ENCODE measurements at regions not wholly inside any gene's neighbourhood (a gene's known extent, or its start where the extent isn't known, plus 50 kb on each side); places are given as distances from the start of the nearest gene placed in this dataset.

DNA sequence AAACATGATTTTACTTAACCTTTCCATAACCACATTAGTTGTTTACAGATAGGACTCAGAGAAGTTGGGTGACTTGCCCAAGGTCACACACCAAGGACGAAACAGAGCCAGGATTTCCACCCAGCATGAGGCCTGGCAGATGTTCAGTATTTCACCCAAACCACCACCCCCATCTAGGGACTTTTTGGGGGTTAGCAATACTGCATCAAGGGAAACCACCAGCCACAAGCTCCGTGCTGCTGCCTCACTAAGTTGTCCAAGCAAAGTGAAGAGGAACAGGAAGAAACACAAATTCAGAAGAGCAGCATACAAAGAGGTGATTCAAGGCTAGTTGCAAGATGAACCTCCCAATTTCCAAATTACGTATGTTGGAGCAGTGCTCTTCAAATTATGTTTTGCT lies 219.6 kb upstream of the RORB start:
- DNase-seq: no peak

GRCh38 chr9:74281674-74282073 lies 215.5 kb upstream of the RORB start:
- DNase-seq: no peak

- DNase-seq: no peak
Measured at GRCh38 chr9:74282526-74283253, 214.4 kb upstream of the RORB start.

- no peak for DNase-seq
Measured at GRCh38 chr9:74284581-74285450, 212.3 kb upstream of the RORB start.

- DNase-seq: no peak
Measured at GRCh38 chr9:74293479-74293878, 203.7 kb upstream of the RORB start.

- no peak for DNase-seq
Measured at GRCh38 chr9:74303945-74304344, 193.2 kb upstream of the RORB start.

DNA sequence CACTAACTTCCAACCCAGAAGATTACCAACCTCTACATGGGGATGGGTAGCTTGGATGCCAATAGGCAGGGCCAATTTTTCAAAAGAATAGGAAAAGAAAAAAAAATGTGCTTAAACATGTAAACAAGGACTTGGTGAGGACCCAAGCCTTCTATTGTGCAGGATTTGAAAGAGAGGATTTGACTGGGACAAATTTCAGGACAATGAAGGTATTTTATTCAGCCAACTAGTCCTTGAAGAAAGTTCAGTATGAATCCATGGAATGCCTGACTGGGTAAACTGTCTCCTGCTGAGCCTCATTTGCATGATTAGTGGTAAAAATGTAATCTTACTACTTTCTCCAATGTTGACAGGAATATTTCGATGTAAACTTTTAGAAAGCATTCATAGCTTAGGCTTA lies 192.5 kb upstream of the RORB start:
- no peak for DNase-seq

GRCh38 chr9:74309654-74310053 lies 187.5 kb upstream of the RORB start:
- DNase-seq: no peak

DNA sequence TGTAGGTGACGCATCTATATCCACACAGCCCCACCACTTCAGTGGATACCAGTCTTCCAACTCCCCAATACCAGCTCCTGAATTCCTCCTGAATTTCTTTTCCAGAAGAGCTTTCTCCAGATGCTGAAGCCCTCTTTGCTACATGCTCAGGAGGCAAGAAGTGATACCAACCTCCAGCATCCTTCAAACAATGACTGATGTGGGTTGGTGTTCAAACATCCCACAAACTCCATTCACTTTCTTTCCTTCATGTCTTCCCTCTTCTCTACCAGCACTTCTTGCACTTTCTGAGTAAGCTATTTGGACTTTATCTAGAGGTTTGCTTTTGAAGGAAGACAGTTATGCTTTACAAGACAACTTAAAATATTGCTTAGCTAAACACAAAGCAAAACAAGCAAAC lies 179.9 kb upstream of the RORB start:
- no peak for DNase-seq

- DNase-seq: no peak
Measured at GRCh38 chr9:74321396-74321795, 175.7 kb upstream of the RORB start.

- DNase-seq: no peak
Measured at GRCh38 chr9:74322661-74323314, 174.3 kb upstream of the RORB start.

GRCh38 chr9:74330487-74331214 lies 166.5 kb upstream of the RORB start:
- no peak for DNase-seq

GRCh38 chr9:74331607-74332006 lies 165.5 kb upstream of the RORB start:
- DNase-seq: no peak

GRCh38 chr9:74333384-74334032 lies 163.6 kb upstream of the RORB start:
- DNase-seq: no peak

DNA sequence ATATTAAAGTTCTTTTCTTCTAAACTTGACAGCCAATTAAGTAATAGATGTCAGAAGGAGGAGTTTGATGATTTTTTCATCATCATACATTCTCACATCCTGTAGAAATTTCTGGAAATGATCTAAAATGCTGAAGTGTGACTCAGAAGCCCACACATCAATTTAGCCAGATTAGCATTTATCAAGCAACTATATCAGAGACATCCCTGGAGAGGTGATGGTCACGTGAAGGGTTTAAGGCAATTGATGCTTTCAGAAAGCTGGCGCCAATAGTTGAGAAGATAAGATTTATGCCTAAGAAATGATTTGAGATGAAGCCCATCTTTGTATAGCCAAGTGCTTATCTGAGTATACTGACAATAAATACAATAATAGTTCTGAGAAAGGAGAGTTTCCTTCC lies 162.9 kb upstream of the RORB start:
- DNase-seq: no peak

GRCh38 chr9:74336161-74336560 lies 161.0 kb upstream of the RORB start:
- DNase-seq: no peak

- DNase-seq: no peak
Measured at GRCh38 chr9:74348777-74349176, 148.4 kb upstream of the RORB start.

DNA sequence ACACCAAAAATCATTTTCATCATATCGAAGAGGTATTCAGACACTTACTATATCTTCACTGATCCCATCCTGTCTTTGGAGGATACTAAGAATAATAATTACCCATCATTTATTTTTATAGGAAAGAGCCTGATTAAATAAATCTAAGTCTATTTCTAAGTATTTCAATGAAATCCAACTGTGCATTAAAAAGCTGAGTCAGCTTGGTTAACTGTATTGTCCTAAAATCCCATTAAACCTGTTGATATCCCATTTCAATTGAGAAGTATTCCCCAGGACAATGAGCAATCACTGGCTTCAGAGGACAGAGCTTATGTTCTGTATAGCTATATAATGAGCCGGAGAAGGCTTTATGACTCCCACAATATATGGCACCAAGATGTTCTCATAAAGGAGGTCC lies 142.0 kb upstream of the RORB start:
- no peak for DNase-seq

DNA sequence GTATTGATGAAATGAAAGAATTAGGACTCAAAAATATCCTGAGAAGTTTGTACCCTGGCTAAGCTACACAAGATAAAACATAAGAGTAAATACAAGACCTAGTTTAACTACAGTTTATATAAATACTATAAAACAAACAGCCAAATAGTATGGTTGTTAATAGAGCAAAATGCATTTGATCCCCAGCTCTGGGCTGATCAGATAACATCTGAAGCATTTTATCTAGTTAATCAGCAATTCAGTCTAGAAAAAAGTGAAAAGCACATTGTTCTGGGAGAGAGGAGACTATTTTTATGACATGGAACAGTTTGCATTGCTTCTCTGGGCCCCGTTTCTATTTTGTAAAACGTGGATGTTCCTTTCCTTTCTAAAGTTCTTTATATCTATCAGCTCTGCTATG lies 139.6 kb upstream of the RORB start:
- DNase-seq: no peak

DNA sequence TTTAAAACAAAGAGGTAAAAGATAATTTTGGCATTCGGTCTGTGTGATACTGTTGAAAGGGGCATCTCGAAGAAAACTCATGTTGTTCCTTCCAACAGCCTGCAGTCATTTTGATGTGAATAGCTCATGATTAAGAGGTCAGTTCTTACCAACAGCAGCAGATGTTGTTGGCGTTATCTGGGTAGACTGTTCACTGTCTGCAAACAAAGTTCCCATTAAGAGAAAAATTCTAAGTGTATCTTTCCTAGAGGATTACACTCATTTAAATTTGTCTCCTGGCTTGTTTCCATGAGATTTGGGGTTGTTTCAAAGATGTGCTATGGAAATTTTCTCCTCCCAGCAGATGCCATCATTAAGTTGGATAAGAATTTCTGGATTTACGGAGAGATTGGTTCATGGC lies 138.2 kb upstream of the RORB start:
- DNase-seq: no peak

GRCh38 chr9:74361508-74361907 lies 135.6 kb upstream of the RORB start:
- no peak for DNase-seq

DNA sequence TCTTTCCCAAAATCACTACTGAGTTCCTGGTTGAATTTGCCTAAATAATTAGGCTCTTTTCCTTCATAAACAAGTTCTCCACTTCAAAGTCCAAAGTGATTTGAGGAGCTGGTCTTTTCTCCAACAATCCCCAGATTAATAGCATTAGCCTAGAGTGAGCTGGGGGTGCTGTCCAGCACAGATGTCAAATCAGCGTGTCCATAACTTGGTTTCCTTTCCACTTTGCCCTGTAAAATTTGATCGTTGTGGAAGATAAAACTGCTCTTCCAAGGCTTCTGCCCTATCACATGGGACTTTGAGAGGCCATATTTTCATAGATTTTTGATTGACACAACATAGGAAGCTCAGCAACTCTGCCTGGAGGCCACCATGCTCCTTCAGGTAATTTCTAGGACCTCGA lies 134.7 kb upstream of the RORB start:
- no peak for DNase-seq

- DNase-seq: no peak
Measured at GRCh38 chr9:74366111-74366510, 131.0 kb upstream of the RORB start.
